Prostate gland (tissue), 2 donors: ENCODE measurements at regions not wholly inside any gene's neighbourhood (a gene's known extent, or its start where the extent isn't known, plus 50 kb on each side); places are given as distances from the start of the nearest gene placed in this dataset.

Source experiments
- CTCF ChIP-seq, 4 experiments: fragments of 200-600 bp in 2 of 4; fragments of 450-650 bp in 2 of 4; sonication (generic) in 2 of 4; IDR thresholded peaks; 1 replicate in 3 of 4; 2 replicates in 1 of 4; pipeline ENCODE4 v1.5.1; 2016 to 2019; ENCODE audit warnings: antibody characterized with exemption in 4 of 4, mild to moderate bottlenecking in 2 of 4, moderate library complexity in 2 of 4
- POLR2A ChIP-seq: fragments of 450-650 bp; IDR thresholded peaks from one replicate; pipeline ENCODE4 v1.6.1; 2016; ENCODE audit warnings: antibody characterized with exemption, mild to moderate bottlenecking
- POLR2AphosphoS5 ChIP-seq: sonication (generic); formaldehyde crosslinking; IDR thresholded peaks from one replicate; pipeline ENCODE4 v1.6.1; 2017; ENCODE audit warnings: antibody characterized with exemption

GRCh38 chrY:8561385-8561784, 775.9 kb upstream of the TSPY4 start:
- TF ChIP-seq CTCF (IDR thresholded peaks at IDR 0.05) (no peak), POLR2A (no peak), POLR2AphosphoS5 (no peak)
